ENCODE measurements at regions not wholly inside any gene's neighbourhood (a gene's known extent, or its start where the extent isn't known, plus 50 kb on each side); places are given as distances from the start of the nearest gene placed in this dataset.

GRCh38 chr10:88100281-88100680 is 236.9 kb downstream of the PTEN start:
- DNase-seq, result no peak
- Mint-ChIP-seq H3K36me3 (ENCODE audit: insufficient read depth, unreplicated experiment) (no peaks in the 10 kb centered on the region), H3K9me3 (ENCODE audit: low read depth, unreplicated experiment) (no peaks in the 10 kb centered on the region), H3K27ac (ENCODE audit: unreplicated experiment) (no peak overlapping the region), H3K4me1 (ENCODE audit: low read depth, unreplicated experiment) (no peaks in the 10 kb centered on the region), H3K27me3 (ENCODE audit: unreplicated experiment) (no peaks in the 10 kb centered on the region), H3K4me3 (ENCODE audit: low read depth, unreplicated experiment) (no peak overlapping the region)
- BruUV-seq (replicated peaks), result no TSS peak
- CTCF ChIA-PET, result interaction anchor here (0.7 kb wide), 1 partner anchor 1382 kb away, joined by 6 read pairs; no protein-coding TSS in a partner anchor
- TF ChIP-seq, protein P1, sequence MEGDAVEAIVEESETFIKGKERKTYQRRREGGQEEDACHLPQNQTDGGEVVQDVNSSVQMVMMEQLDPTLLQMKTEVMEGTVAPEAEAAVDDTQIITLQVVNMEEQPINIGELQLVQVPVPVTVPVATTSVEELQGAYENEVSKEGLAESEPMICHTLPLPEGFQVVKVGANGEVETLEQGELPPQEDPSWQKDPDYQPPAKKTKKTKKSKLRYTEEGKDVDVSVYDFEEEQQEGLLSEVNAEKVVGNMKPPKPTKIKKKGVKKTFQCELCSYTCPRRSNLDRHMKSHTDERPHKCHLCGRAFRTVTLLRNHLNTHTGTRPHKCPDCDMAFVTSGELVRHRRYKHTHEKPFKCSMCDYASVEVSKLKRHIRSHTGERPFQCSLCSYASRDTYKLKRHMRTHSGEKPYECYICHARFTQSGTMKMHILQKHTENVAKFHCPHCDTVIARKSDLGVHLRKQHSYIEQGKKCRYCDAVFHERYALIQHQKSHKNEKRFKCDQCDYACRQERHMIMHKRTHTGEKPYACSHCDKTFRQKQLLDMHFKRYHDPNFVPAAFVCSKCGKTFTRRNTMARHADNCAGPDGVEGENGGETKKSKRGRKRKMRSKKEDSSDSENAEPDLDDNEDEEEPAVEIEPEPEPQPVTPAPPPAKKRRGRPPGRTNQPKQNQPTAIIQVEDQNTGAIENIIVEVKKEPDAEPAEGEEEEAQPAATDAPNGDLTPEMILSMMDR (IDR thresholded peaks at IDR 0.05; ENCODE audit: unreplicated experiment), result no peak
- intact Hi-C loops (cut with micrococcal nuclease; ENCODE audit: unreplicated experiment), result no loop called here

GRCh38 chr10:88101666-88102065 is 238.2 kb downstream of the PTEN start:
- TF ChIP-seq, protein P1 (IDR thresholded peaks at IDR 0.05; ENCODE audit: unreplicated experiment), result no peak
- Mint-ChIP-seq H3K4me3 (ENCODE audit: low read depth, unreplicated experiment) (no peak overlapping the region), H3K4me1 (ENCODE audit: low read depth, unreplicated experiment) (no peaks in the 10 kb centered on the region), H3K27me3 (ENCODE audit: unreplicated experiment) (no peaks in the 10 kb centered on the region), H3K9me3 (ENCODE audit: low read depth, unreplicated experiment) (no peaks in the 10 kb centered on the region), H3K27ac (ENCODE audit: unreplicated experiment) (no peak overlapping the region), H3K36me3 (ENCODE audit: insufficient read depth, unreplicated experiment) (no peaks in the 10 kb centered on the region)
- BruUV-seq (replicated peaks), result no TSS peak
- intact Hi-C loops (cut with micrococcal nuclease; ENCODE audit: unreplicated experiment), result no loop called here
- CTCF ChIA-PET, result no interaction called here
- no peak for DNase-seq

DNA sequence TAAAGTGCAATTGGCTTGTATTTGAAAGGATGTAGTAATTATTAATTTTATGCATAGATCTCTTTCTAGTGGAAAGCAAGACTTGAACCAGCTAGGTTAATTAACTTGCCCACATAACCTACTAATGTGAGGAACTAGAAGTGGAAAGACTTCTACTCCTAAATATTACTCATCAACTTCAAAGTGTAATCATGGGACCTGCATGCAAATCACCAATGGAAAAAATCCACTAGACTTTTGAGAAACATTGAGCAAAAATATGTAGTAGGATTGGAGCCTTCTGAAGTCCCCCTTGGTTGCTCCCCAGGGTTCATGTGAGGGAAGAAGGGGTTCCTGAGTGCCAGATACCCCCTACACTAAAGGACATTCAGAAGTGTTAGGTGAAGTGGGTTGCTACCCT is 240.2 kb downstream of the PTEN start:
- H3K4me3 Mint-ChIP-seq (ENCODE audit: low read depth, unreplicated experiment), result no peak overlapping the region
- H3K36me3 Mint-ChIP-seq (ENCODE audit: insufficient read depth, unreplicated experiment), result peaks cover 3% of the 10 kb centered on the region
- TF ChIP-seq, protein P1 (IDR thresholded peaks at IDR 0.05; ENCODE audit: unreplicated experiment), result no peak
- no TSS peak for BruUV-seq (replicated peaks)
- H3K27ac Mint-ChIP-seq (ENCODE audit: unreplicated experiment), result no peak overlapping the region
- no peaks in the 10 kb centered on the region for H3K27me3 Mint-ChIP-seq (ENCODE audit: unreplicated experiment)
- CTCF ChIA-PET, result no interaction called here
- intact Hi-C loops (cut with micrococcal nuclease; ENCODE audit: unreplicated experiment), result no loop called here
- no peaks in the 10 kb centered on the region for H3K9me3 Mint-ChIP-seq (ENCODE audit: low read depth, unreplicated experiment)
- peaks cover 11% of the 10 kb centered on the region for H3K4me1 Mint-ChIP-seq (ENCODE audit: low read depth, unreplicated experiment)
- no peak for DNase-seq

GRCh38 chr10:88104223-88104622 is 240.8 kb downstream of the PTEN start:
- Mint-ChIP-seq H3K27ac (ENCODE audit: unreplicated experiment) (no peak overlapping the region), H3K9me3 (ENCODE audit: low read depth, unreplicated experiment) (no peaks in the 10 kb centered on the region)

More at GRCh38 chr10:88104223-88104622, 240.8 kb downstream of the PTEN start:
- no peak overlapping the region for H3K4me3 Mint-ChIP-seq (ENCODE audit: low read depth, unreplicated experiment)
- intact Hi-C loops (cut with micrococcal nuclease; ENCODE audit: unreplicated experiment), result no loop called here
- H3K27me3 Mint-ChIP-seq (ENCODE audit: unreplicated experiment), result no peaks in the 10 kb centered on the region
- BruUV-seq (replicated peaks), result no TSS peak
- H3K4me1 Mint-ChIP-seq (ENCODE audit: low read depth, unreplicated experiment), result peaks cover 11% of the 10 kb centered on the region
- CTCF ChIA-PET, result no interaction called here
- peaks cover 3% of the 10 kb centered on the region for H3K36me3 Mint-ChIP-seq (ENCODE audit: insufficient read depth, unreplicated experiment)
- TF ChIP-seq, protein P1 (IDR thresholded peaks at IDR 0.05; ENCODE audit: unreplicated experiment), result no peak
- DNase-seq, result no peak

Data from Calu3 (cell line).